K562 (cell line): ENCODE measurements at regions not wholly inside any gene's neighbourhood (a gene's known extent, or its start where the extent isn't known, plus 50 kb on each side); places are given as distances from the start of the nearest gene placed in this dataset.

ENCODE experiments used
- REST ChIP-seq, 2 experiments: fragments of 450-650 bp; formaldehyde crosslinking in 1 of 2; IDR thresholded peaks; 2 replicates each; pipeline versions ENCODE4 v1.4.0 to v1.6.1; 2014 to 2020; ENCODE audit warnings: mild to moderate bottlenecking in 2 of 2, borderline replicate concordance in 1 of 2, low read depth in 1 of 2
- SREBF1 ChIP-seq: fragments of 150-350 bp; IDR thresholded peaks from 2 replicates; pipeline ENCODE4 v1.6.1; 2014; ENCODE audit warnings: antibody characterized with exemption, low read depth, low read length, borderline replicate concordance

- no peak for TF ChIP-seq REST (IDR thresholded peaks at IDR 0.05; ENCODE audit: borderline replicate concordance)
- TF ChIP-seq REST (CRISPR knock-in tag; IDR thresholded peaks at IDR 0.05; ENCODE audit: low read depth) = no peak
- no peak for TF ChIP-seq SREBF1
Observed at GRCh38 chr3:28906561-28907310, 374.1 kb upstream of the RBMS3 start (continued).
